ENCODE measurements at regions not wholly inside any gene's neighbourhood (a gene's known extent, or its start where the extent isn't known, plus 50 kb on each side); places are given as distances from the start of the nearest gene placed in this dataset.

GRCh38 chr10:65194126-65194525 is 1672.9 kb downstream of the REEP3 start:
- Histone ChIP-seq H3K4me1 (ENCODE audit: control insufficient read depth in 2 of 2, insufficient read depth in 2 of 2, low read length in 1 of 2) (no peaks in the 10 kb centered on the region), H3K9me3 (ENCODE audit: control insufficient read depth in 2 of 2, insufficient read depth in 1 of 2, low read depth in 1 of 2, low read length in 1 of 2) (no peaks in the 10 kb centered on the region), H3K27me3 (ENCODE audit: control insufficient read depth in 1 of 2, insufficient read depth in 2 of 2, low read length in 2 of 2) (no peaks in the 10 kb centered on the region), H3K27ac (ENCODE audit: low read depth in 2 of 2, low read length in 1 of 2) (no peak overlapping the region), H3K4me3 (ENCODE audit: low read depth in 1 of 2, low read length in 2 of 2) (no peak overlapping the region), H3K36me3 (ENCODE audit: control insufficient read depth in 2 of 2, insufficient read depth in 2 of 2, low read length in 1 of 2) (no peaks in the 10 kb centered on the region)
- WGBS, 2 donors: 81 to 82% methylated on average over 7 of the region's 7 CpGs

GRCh38 chr10:65194555-65194954 is 1673.4 kb downstream of the REEP3 start:
- Histone ChIP-seq H3K27me3 (ENCODE audit: control insufficient read depth in 1 of 2, insufficient read depth in 2 of 2, low read length in 2 of 2) (no peaks in the 10 kb centered on the region), H3K27ac (ENCODE audit: low read depth in 2 of 2, low read length in 1 of 2) (no peak overlapping the region), H3K4me1 (ENCODE audit: control insufficient read depth in 2 of 2, insufficient read depth in 2 of 2, low read length in 1 of 2) (no peaks in the 10 kb centered on the region), H3K9me3 (ENCODE audit: control insufficient read depth in 2 of 2, insufficient read depth in 1 of 2, low read depth in 1 of 2, low read length in 1 of 2) (no peaks in the 10 kb centered on the region), H3K4me3 (ENCODE audit: low read depth in 1 of 2, low read length in 2 of 2) (no peak overlapping the region), H3K36me3 (ENCODE audit: control insufficient read depth in 2 of 2, insufficient read depth in 2 of 2, low read length in 1 of 2) (no peaks in the 10 kb centered on the region)
- 60 to 69% methylated on average over 2 of the region's 2 CpGs for WGBS, 2 donors

DNA sequence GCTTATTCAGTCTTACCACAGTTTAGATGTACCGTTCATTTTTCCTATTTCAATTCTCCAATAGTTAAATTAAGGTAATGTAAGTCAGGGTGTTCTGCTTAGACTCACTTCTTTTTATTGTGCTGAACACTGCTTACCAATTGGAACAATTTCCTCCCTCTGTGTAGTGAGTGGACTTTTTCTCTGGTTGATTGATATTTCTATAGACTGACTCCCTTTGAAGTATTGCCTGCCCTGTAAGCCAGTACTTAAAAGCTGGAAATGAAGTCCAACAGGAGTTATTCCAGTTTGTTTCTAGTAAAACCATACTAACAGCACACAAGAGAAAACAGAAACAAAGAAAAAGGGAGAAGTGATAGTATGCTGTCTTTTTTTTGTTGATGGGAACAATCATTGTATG is 1674.9 kb downstream of the REEP3 start:
- Histone ChIP-seq H3K4me1 (ENCODE audit: control insufficient read depth in 2 of 2, insufficient read depth in 2 of 2, low read length in 1 of 2) (no peaks in the 10 kb centered on the region), H3K36me3 (ENCODE audit: control insufficient read depth in 2 of 2, insufficient read depth in 2 of 2, low read length in 1 of 2) (no peaks in the 10 kb centered on the region), H3K4me3 (ENCODE audit: low read depth in 1 of 2, low read length in 2 of 2) (no peak overlapping the region), H3K27ac (ENCODE audit: low read depth in 2 of 2, low read length in 1 of 2) (no peak overlapping the region), H3K9me3 (ENCODE audit: control insufficient read depth in 2 of 2, insufficient read depth in 1 of 2, low read depth in 1 of 2, low read length in 1 of 2) (no peaks in the 10 kb centered on the region), H3K27me3 (ENCODE audit: control insufficient read depth in 1 of 2, insufficient read depth in 2 of 2, low read length in 2 of 2) (no peaks in the 10 kb centered on the region)
- WGBS, 2 donors: 65 to 73% methylated on average over 1 of the region's 1 CpG

DNA sequence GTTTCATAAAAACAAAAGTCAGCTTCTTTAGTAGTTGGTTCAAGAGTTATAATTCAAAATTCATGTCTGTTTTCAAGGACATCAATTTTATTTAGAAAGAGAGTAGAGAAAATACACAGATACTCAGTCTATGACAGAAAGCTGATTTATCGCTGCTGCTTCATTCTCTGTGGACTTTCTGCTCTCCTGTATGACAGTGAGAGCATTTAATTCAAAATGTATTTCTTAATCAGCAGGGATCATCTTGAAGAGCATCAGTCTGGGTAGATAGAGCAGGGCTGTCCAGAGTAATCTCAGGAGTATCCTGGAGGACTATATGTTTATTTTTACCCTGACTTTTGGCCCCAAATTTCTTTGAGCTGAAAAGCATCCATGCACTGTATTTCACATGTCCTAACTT is 1676.7 kb downstream of the REEP3 start:
- Histone ChIP-seq H3K4me3 (ENCODE audit: low read depth in 1 of 2, low read length in 2 of 2) (no peak overlapping the region), H3K9me3 (ENCODE audit: control insufficient read depth in 2 of 2, insufficient read depth in 1 of 2, low read depth in 1 of 2, low read length in 1 of 2) (no peaks in the 10 kb centered on the region), H3K36me3 (ENCODE audit: control insufficient read depth in 2 of 2, insufficient read depth in 2 of 2, low read length in 1 of 2) (no peaks in the 10 kb centered on the region), H3K27ac (ENCODE audit: low read depth in 2 of 2, low read length in 1 of 2) (no peak overlapping the region), H3K4me1 (ENCODE audit: control insufficient read depth in 2 of 2, insufficient read depth in 2 of 2, low read length in 1 of 2) (no peaks in the 10 kb centered on the region), H3K27me3 (ENCODE audit: control insufficient read depth in 1 of 2, insufficient read depth in 2 of 2, low read length in 2 of 2) (no peaks in the 10 kb centered on the region)
- WGBS, 2 donors: 88 to 91% methylated on average over 1 of the region's 1 CpG

DNA sequence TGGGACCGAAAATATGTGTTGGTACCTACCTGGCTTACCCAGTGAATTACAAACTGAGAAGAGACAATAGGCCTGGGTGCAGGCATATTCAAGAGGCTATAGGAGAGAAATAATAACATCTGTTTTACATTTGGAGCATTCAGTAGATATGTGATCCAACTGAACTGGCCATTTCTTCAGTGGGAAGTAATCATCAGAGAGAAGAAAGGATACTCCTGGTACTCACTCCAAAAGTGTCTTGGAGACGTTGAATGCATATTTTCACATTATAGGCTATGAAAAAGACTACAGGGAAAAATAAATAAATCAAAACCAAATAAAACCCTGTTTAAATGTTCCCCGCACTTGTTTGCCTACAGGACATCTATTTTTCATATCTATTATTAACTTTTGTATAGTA is 1680.3 kb downstream of the REEP3 start:
- Histone ChIP-seq H3K9me3 (ENCODE audit: control insufficient read depth in 2 of 2, insufficient read depth in 1 of 2, low read depth in 1 of 2, low read length in 1 of 2) (no peaks in the 10 kb centered on the region), H3K4me3 (ENCODE audit: low read depth in 1 of 2, low read length in 2 of 2) (no peak overlapping the region), H3K27ac (ENCODE audit: low read depth in 2 of 2, low read length in 1 of 2) (no peak overlapping the region), H3K36me3 (ENCODE audit: control insufficient read depth in 2 of 2, insufficient read depth in 2 of 2, low read length in 1 of 2) (no peaks in the 10 kb centered on the region), H3K4me1 (ENCODE audit: control insufficient read depth in 2 of 2, insufficient read depth in 2 of 2, low read length in 1 of 2) (no peaks in the 10 kb centered on the region), H3K27me3 (ENCODE audit: control insufficient read depth in 1 of 2, insufficient read depth in 2 of 2, low read length in 2 of 2) (no peaks in the 10 kb centered on the region)
- WGBS, 2 donors: 66 to 69% methylated on average over 3 of the region's 3 CpGs

DNA sequence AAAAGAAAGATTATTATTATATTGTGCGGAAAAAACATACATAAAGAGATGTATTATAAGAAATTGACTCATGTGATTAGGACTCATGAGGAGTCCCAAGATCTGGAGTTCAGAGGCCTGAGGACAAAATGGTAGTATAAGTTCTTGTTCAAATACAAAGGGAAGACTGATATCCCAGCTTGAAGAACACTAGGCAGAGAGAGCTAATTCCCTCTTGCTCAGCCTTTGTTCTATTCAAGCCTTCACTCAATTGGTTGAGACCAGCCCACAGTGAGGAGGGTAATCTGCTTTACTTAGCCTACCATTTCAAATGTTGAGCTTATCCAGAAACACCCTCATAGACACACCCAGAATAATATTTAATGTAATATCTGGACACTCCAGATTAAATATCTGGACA is 1683.8 kb downstream of the REEP3 start:
- Histone ChIP-seq H3K4me1 (ENCODE audit: control insufficient read depth in 2 of 2, insufficient read depth in 2 of 2, low read length in 1 of 2) (no peaks in the 10 kb centered on the region), H3K36me3 (ENCODE audit: control insufficient read depth in 2 of 2, insufficient read depth in 2 of 2, low read length in 1 of 2) (no peaks in the 10 kb centered on the region), H3K27me3 (ENCODE audit: control insufficient read depth in 1 of 2, insufficient read depth in 2 of 2, low read length in 2 of 2) (no peaks in the 10 kb centered on the region), H3K27ac (ENCODE audit: low read depth in 2 of 2, low read length in 1 of 2) (no peak overlapping the region), H3K4me3 (ENCODE audit: low read depth in 1 of 2, low read length in 2 of 2) (no peak overlapping the region), H3K9me3 (ENCODE audit: control insufficient read depth in 2 of 2, insufficient read depth in 1 of 2, low read depth in 1 of 2, low read length in 1 of 2) (no peaks in the 10 kb centered on the region)
- 88 to 92% methylated on average over 1 of the region's 1 CpG for WGBS, 2 donors

- H3K4me1 ChIP-seq (ENCODE audit: control insufficient read depth in 2 of 2, insufficient read depth in 2 of 2, low read length in 1 of 2): no peaks in the 10 kb centered on the region
- H3K36me3 ChIP-seq (ENCODE audit: control insufficient read depth in 2 of 2, insufficient read depth in 2 of 2, low read length in 1 of 2): no peaks in the 10 kb centered on the region
- no peaks in the 10 kb centered on the region for H3K27me3 ChIP-seq (ENCODE audit: control insufficient read depth in 1 of 2, insufficient read depth in 2 of 2, low read length in 2 of 2)
- no peaks in the 10 kb centered on the region for H3K9me3 ChIP-seq (ENCODE audit: control insufficient read depth in 2 of 2, insufficient read depth in 1 of 2, low read depth in 1 of 2, low read length in 1 of 2)
- H3K27ac ChIP-seq (ENCODE audit: low read depth in 2 of 2, low read length in 1 of 2): no peak overlapping the region
- H3K4me3 ChIP-seq (ENCODE audit: low read depth in 1 of 2, low read length in 2 of 2): no peak overlapping the region
- WGBS, 2 donors: 78 to 81% methylated on average over 2 of the region's 2 CpGs
Observed at GRCh38 chr10:65213170-65213569, 1692.0 kb downstream of the REEP3 start.

- Histone ChIP-seq H3K4me3 (ENCODE audit: low read depth in 1 of 2, low read length in 2 of 2) (no peak overlapping the region), H3K27me3 (ENCODE audit: control insufficient read depth in 1 of 2, insufficient read depth in 2 of 2, low read length in 2 of 2) (no peaks in the 10 kb centered on the region), H3K27ac (ENCODE audit: low read depth in 2 of 2, low read length in 1 of 2) (no peak overlapping the region), H3K4me1 (ENCODE audit: control insufficient read depth in 2 of 2, insufficient read depth in 2 of 2, low read length in 1 of 2) (no peaks in the 10 kb centered on the region), H3K36me3 (ENCODE audit: control insufficient read depth in 2 of 2, insufficient read depth in 2 of 2, low read length in 1 of 2) (no peaks in the 10 kb centered on the region), H3K9me3 (ENCODE audit: control insufficient read depth in 2 of 2, insufficient read depth in 1 of 2, low read depth in 1 of 2, low read length in 1 of 2) (no peaks in the 10 kb centered on the region)
- WGBS, 2 donors: 71% methylated on average over 3 of the region's 3 CpGs
Observed at GRCh38 chr10:65219444-65219843, 1698.2 kb downstream of the REEP3 start.

DNA sequence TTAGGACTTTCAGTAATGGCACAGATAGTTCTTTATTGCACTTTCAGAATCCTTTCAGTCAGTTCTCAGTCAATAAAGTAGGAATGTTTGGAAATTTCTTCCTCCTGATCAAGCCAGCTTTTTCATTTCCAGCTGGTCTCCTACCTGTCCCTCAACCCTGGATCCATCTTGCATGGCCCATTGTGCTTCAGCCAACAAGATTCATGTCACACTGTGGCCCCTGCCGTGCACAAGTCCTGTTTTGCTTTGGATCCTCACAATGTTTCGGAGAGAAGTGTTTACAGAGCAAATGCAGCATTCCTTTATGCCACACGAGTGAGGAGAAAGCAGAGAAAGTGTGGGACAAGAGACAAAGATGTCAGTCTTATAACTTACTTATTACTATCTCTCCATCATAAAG is 1694.7 kb upstream of the LRRTM3 start:
- no peaks in the 10 kb centered on the region for H3K9me3 ChIP-seq (ENCODE audit: control insufficient read depth in 2 of 2, insufficient read depth in 1 of 2, low read depth in 1 of 2, low read length in 1 of 2)

DNA sequence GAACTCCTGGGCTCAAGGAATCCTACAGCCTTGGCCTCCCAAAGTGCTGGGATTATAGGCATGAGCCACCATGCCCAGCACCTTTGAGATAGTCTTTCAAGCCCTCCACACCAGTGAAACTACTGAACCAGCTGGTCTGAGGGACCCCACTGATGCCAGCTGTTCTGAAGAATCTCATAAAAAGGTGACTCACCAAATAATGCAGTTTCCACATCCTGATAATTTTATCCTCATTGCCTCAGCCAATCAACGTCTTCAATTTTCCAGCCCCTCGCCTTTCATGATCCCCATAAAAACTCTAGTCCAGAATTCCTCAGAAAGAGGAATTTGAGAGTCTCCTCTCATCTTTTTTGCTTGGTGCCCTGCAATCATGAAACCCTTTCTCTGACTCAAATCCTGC is 1691.6 kb upstream of the LRRTM3 start:
- Histone ChIP-seq H3K36me3 (ENCODE audit: control insufficient read depth in 2 of 2, insufficient read depth in 2 of 2, low read length in 1 of 2) (no peaks in the 10 kb centered on the region), H3K4me3 (ENCODE audit: low read depth in 1 of 2, low read length in 2 of 2) (no peak overlapping the region), H3K9me3 (ENCODE audit: control insufficient read depth in 2 of 2, insufficient read depth in 1 of 2, low read depth in 1 of 2, low read length in 1 of 2) (no peaks in the 10 kb centered on the region), H3K27me3 (ENCODE audit: control insufficient read depth in 1 of 2, insufficient read depth in 2 of 2, low read length in 2 of 2) (no peaks in the 10 kb centered on the region), H3K4me1 (ENCODE audit: control insufficient read depth in 2 of 2, insufficient read depth in 2 of 2, low read length in 1 of 2) (no peaks in the 10 kb centered on the region), H3K27ac (ENCODE audit: low read depth in 2 of 2, low read length in 1 of 2) (no peak overlapping the region)
- 87 to 88% methylated on average over 2 of the region's 2 CpGs for WGBS, 2 donors

More for the DNA sequence above, 1694.7 kb upstream of the LRRTM3 start:
- Histone ChIP-seq H3K36me3 (ENCODE audit: control insufficient read depth in 2 of 2, insufficient read depth in 2 of 2, low read length in 1 of 2) (no peaks in the 10 kb centered on the region), H3K4me3 (ENCODE audit: low read depth in 1 of 2, low read length in 2 of 2) (no peak overlapping the region), H3K27me3 (ENCODE audit: control insufficient read depth in 1 of 2, insufficient read depth in 2 of 2, low read length in 2 of 2) (no peaks in the 10 kb centered on the region), H3K4me1 (ENCODE audit: control insufficient read depth in 2 of 2, insufficient read depth in 2 of 2, low read length in 1 of 2) (no peaks in the 10 kb centered on the region), H3K27ac (ENCODE audit: low read depth in 2 of 2, low read length in 1 of 2) (no peak overlapping the region)
- WGBS, 2 donors: 35 to 36% methylated on average over 3 of the region's 3 CpGs

All from esophagus (tissue), 2 donors.